K562 (cell line): ENCODE measurements at regions not wholly inside any gene's neighbourhood (a gene's known extent, or its start where the extent isn't known, plus 50 kb on each side); places are given as distances from the start of the nearest gene placed in this dataset.

Experiments
- BHLHE40 ChIP-seq: IDR thresholded peaks from 2 replicates; pipeline ENCODE4 v1.6.1; 2011; ENCODE audit warnings: low read length, improper control_type of control experiment
- CREB3 ChIP-seq: fragments of 450-650 bp; conservative IDR thresholded peaks from 2 replicates; pipeline ENCODE4 v1.6.1; 2016; ENCODE audit warnings: missing genetic modification characterization, low read depth, mild to moderate bottlenecking, missing compliant biosample characterization, moderate library complexity
- GATAD2B ChIP-seq: fragments of 450-650 bp; IDR thresholded peaks from 2 replicates; pipeline ENCODE4 v1.6.1; 2017; ENCODE audit warnings: mild to moderate bottlenecking, borderline replicate concordance
- HCFC1 ChIP-seq: IDR thresholded peaks from 2 replicates; pipeline ENCODE4 v1.6.1; 2012; ENCODE audit warnings: low read depth, low read length, improper control_type of control experiment
- HDAC8 ChIP-seq: fragments of 450-650 bp; IDR thresholded peaks from 2 replicates; pipeline ENCODE4 v1.6.1; 2016; ENCODE audit warnings: mild to moderate bottlenecking, missing genetic modification characterization, moderate library complexity, missing compliant biosample characterization
- ILK ChIP-seq: fragments of 450-650 bp; IDR thresholded peaks from 2 replicates; pipeline ENCODE4 v1.6.1; 2016; ENCODE audit warnings: missing genetic modification characterization, low read depth, mild to moderate bottlenecking, missing compliant biosample characterization, moderate library complexity, borderline replicate concordance
- MTA1 ChIP-seq: fragments of 450-650 bp; IDR thresholded peaks from 2 replicates; pipeline ENCODE4 v1.6.1; 2017; ENCODE audit warnings: borderline replicate concordance
- MTA3 ChIP-seq: fragments of 450-650 bp; formaldehyde crosslinking; IDR thresholded peaks from 2 replicates; pipeline ENCODE4 v1.6.1; 2017; ENCODE audit warnings: mild to moderate bottlenecking, borderline replicate concordance
- NFXL1 ChIP-seq: fragments of 450-650 bp; formaldehyde crosslinking; IDR thresholded peaks from 2 replicates; pipeline ENCODE4 v1.4.0; 2021; ENCODE audit warnings: mild to moderate bottlenecking
- SAP30 ChIP-seq: fragments of 200-600 bp; sonication (generic); IDR thresholded peaks from 2 replicates; pipeline ENCODE4 v1.6.1; 2012; ENCODE audit warnings: borderline replicate concordance, low read depth, mild to moderate bottlenecking, moderate library complexity, low read length, control low read depth, inconsistent platforms; ENCODE audit not compliant: insufficient read depth, poor library complexity, severe bottlenecking
- THRA ChIP-seq: fragments of 450-650 bp; IDR thresholded peaks from 2 replicates; pipeline ENCODE4 v1.6.1; 2017; ENCODE audit warnings: mild to moderate bottlenecking, moderate library complexity
- ZBTB17 ChIP-seq: fragments of 450-650 bp; formaldehyde crosslinking; IDR thresholded peaks from 2 replicates; pipeline ENCODE4 v1.4.0; 2020; ENCODE audit warnings: mild to moderate bottlenecking
- ZKSCAN1 ChIP-seq: fragments of 150-350 bp; IDR thresholded peaks from 2 replicates; pipeline ENCODE4 v1.6.1; 2016; ENCODE audit warnings: low read depth, low read length
- ZSCAN32 ChIP-seq: fragments of 450-650 bp; formaldehyde crosslinking; IDR thresholded peaks from 2 replicates; pipeline ENCODE4 v1.4.0; 2020; ENCODE audit warnings: mild to moderate bottlenecking, moderate library complexity
- TF ChIP-seq, protein P1 (sequence below): fragments of 250-450 bp; sonication (Bioruptor Pico); IDR thresholded peaks from 2 replicates; pipeline ENCODE4 v1.9.0; 2021; ENCODE audit warnings: mild to moderate bottlenecking
- TF ChIP-seq, protein P2 (sequence below): fragments of 250-450 bp; sonication (Bioruptor Pico); IDR thresholded peaks from 2 replicates; pipeline ENCODE4 v1.8.0; 2021; ENCODE audit warnings: moderate library complexity, mild to moderate bottlenecking, inconsistent platforms
- TF ChIP-seq, protein P3 (sequence below): conservative IDR thresholded peaks from 2 replicates; pipeline ENCODE4 v1.6.1; 2011; ENCODE audit warnings: low read depth, mild to moderate bottlenecking, low read length; ENCODE audit not compliant: control insufficient read depth
- TF ChIP-seq, protein P4 (sequence below), 2 experiments: fragments of 450-650 bp in 1 of 2; sonication (generic) in 1 of 2; formaldehyde crosslinking; conservative IDR thresholded peaks; 2 replicates each; pipeline versions ENCODE4 v1.4.0 to v1.8.1; 2020 to 2022; ENCODE audit warnings: mild to moderate bottlenecking in 1 of 2, missing genetic modification reagents in 1 of 2
- TF ChIP-seq, protein P5 (sequence below): sonication (generic); formaldehyde crosslinking; IDR thresholded peaks from 2 replicates; pipeline ENCODE4 v1.8.0; 2022; ENCODE audit warnings: mild to moderate bottlenecking, missing genetic modification reagents
- TF ChIP-seq, protein P6 (sequence below): fragments of 450-650 bp; formaldehyde crosslinking; IDR thresholded peaks from 2 replicates; pipeline ENCODE4 v1.4.0; 2022; ENCODE audit warnings: missing genetic modification characterization

GRCh38 chr9:94165592-94166235 lies 81.5 kb downstream of the PTPDC1 start (continued):
- TF ChIP-seq THRA: no peak
- TF ChIP-seq ZSCAN32: no peak
- no peak for TF ChIP-seq ZKSCAN1
- peak; percentile 96 for TF ChIP-seq BHLHE40
- TF ChIP-seq GATAD2B: no peak
- TF ChIP-seq HDAC8 (tag): no peak
- no peak; the same call in 1 of the 2 replicates for TF ChIP-seq HCFC1
- no peak for TF ChIP-seq ZBTB17 (CRISPR knock-in tag)
- TF ChIP-seq ILK (tag): no peak
- TF ChIP-seq MTA1: peak; percentile 16; the same call in 1 of the 2 replicates
- TF ChIP-seq, protein P1, sequence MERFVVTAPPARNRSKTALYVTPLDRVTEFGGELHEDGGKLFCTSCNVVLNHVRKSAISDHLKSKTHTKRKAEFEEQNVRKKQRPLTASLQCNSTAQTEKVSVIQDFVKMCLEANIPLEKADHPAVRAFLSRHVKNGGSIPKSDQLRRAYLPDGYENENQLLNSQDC: no peak
- TF ChIP-seq SAP30: no peak
- TF ChIP-seq NFXL1 (CRISPR knock-in tag): no peak
- TF ChIP-seq, protein P2, sequence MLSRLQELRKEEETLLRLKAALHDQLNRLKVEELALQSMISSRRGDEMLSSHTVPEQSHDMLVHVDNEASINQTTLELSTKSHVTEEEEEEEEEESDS (CRISPR knock-in tag): no peak
- peak; percentile 43; the same call in 1 of the 2 replicates for TF ChIP-seq MTA3
- TF ChIP-seq, protein P3, sequence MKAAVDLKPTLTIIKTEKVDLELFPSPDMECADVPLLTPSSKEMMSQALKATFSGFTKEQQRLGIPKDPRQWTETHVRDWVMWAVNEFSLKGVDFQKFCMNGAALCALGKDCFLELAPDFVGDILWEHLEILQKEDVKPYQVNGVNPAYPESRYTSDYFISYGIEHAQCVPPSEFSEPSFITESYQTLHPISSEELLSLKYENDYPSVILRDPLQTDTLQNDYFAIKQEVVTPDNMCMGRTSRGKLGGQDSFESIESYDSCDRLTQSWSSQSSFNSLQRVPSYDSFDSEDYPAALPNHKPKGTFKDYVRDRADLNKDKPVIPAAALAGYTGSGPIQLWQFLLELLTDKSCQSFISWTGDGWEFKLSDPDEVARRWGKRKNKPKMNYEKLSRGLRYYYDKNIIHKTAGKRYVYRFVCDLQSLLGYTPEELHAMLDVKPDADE: no peak
- peak; percentile 57; the same call in 1 of the 2 replicates for TF ChIP-seq CREB3 (tag)
- TF ChIP-seq, protein P4, sequence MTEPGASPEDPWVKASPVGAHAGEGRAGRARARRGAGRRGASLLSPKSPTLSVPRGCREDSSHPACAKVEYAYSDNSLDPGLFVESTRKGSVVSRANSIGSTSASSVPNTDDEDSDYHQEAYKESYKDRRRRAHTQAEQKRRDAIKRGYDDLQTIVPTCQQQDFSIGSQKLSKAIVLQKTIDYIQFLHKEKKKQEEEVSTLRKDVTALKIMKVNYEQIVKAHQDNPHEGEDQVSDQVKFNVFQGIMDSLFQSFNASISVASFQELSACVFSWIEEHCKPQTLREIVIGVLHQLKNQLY (CRISPR knock-in tag; conservative IDR thresholded peaks at IDR 0.05): no peak
- TF ChIP-seq, protein P5, sequence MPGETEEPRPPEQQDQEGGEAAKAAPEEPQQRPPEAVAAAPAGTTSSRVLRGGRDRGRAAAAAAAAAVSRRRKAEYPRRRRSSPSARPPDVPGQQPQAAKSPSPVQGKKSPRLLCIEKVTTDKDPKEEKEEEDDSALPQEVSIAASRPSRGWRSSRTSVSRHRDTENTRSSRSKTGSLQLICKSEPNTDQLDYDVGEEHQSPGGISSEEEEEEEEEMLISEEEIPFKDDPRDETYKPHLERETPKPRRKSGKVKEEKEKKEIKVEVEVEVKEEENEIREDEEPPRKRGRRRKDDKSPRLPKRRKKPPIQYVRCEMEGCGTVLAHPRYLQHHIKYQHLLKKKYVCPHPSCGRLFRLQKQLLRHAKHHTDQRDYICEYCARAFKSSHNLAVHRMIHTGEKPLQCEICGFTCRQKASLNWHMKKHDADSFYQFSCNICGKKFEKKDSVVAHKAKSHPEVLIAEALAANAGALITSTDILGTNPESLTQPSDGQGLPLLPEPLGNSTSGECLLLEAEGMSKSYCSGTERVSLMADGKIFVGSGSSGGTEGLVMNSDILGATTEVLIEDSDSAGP (CRISPR knock-in tag): no peak
- TF ChIP-seq, protein P6, sequence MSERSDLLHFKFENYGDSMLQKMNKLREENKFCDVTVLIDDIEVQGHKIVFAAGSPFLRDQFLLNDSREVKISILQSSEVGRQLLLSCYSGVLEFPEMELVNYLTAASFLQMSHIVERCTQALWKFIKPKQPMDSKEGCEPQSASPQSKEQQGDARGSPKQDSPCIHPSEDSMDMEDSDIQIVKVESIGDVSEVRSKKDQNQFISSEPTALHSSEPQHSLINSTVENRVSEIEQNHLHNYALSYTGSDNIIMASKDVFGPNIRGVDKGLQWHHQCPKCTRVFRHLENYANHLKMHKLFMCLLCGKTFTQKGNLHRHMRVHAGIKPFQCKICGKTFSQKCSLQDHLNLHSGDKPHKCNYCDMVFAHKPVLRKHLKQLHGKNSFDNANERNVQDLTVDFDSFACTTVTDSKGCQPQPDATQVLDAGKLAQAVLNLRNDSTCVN: no peak
